HL-60 (cell line): ENCODE measurements at regions not wholly inside any gene's neighbourhood (a gene's known extent, or its start where the extent isn't known, plus 50 kb on each side); places are given as distances from the start of the nearest gene placed in this dataset.

Source experiments
- GABPA ChIP-seq: IDR thresholded peaks from 2 replicates; pipeline ENCODE4 v1.6.1; 2012; ENCODE audit warnings: low read depth
- POLR2AphosphoS5 ChIP-seq: IDR thresholded peaks from 2 replicates; pipeline ENCODE4 v1.6.1; 2012; ENCODE audit warnings: low read depth
- TF ChIP-seq, protein P1 (sequence below): IDR thresholded peaks from one replicate; pipeline ENCODE4 v1.5.1; 2011; ENCODE audit warnings: low read length, control low read depth, inconsistent platforms; ENCODE audit not compliant: insufficient read depth
- TF ChIP-seq, protein P2 (sequence below): IDR thresholded peaks from 2 replicates; pipeline ENCODE4 v1.6.1; 2012; ENCODE audit warnings: low read depth; ENCODE audit not compliant: insufficient replicate concordance

DNA sequence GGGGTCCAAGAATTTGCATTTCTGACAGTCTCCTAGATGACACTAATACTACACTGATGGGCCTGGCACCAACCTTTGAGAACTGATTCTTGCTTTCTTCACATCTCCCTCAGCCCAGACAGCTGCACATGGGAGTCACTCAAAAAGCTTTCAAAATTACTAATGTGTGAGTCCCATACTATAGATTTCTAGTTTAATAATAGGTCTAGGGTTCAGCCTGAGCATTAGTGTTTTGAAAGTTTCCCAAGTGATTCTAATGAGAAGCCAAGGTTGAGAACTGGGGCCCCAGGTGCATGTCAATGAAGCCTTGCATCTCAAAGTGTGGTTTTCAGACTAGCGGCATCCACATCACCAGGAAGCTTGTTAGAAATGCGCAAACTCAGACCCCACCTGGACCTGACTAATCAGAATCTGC is 159.9 kb upstream of the CMC1 start:
- TF ChIP-seq, protein P1, sequence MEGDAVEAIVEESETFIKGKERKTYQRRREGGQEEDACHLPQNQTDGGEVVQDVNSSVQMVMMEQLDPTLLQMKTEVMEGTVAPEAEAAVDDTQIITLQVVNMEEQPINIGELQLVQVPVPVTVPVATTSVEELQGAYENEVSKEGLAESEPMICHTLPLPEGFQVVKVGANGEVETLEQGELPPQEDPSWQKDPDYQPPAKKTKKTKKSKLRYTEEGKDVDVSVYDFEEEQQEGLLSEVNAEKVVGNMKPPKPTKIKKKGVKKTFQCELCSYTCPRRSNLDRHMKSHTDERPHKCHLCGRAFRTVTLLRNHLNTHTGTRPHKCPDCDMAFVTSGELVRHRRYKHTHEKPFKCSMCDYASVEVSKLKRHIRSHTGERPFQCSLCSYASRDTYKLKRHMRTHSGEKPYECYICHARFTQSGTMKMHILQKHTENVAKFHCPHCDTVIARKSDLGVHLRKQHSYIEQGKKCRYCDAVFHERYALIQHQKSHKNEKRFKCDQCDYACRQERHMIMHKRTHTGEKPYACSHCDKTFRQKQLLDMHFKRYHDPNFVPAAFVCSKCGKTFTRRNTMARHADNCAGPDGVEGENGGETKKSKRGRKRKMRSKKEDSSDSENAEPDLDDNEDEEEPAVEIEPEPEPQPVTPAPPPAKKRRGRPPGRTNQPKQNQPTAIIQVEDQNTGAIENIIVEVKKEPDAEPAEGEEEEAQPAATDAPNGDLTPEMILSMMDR: no peak
- TF ChIP-seq, protein P2, sequence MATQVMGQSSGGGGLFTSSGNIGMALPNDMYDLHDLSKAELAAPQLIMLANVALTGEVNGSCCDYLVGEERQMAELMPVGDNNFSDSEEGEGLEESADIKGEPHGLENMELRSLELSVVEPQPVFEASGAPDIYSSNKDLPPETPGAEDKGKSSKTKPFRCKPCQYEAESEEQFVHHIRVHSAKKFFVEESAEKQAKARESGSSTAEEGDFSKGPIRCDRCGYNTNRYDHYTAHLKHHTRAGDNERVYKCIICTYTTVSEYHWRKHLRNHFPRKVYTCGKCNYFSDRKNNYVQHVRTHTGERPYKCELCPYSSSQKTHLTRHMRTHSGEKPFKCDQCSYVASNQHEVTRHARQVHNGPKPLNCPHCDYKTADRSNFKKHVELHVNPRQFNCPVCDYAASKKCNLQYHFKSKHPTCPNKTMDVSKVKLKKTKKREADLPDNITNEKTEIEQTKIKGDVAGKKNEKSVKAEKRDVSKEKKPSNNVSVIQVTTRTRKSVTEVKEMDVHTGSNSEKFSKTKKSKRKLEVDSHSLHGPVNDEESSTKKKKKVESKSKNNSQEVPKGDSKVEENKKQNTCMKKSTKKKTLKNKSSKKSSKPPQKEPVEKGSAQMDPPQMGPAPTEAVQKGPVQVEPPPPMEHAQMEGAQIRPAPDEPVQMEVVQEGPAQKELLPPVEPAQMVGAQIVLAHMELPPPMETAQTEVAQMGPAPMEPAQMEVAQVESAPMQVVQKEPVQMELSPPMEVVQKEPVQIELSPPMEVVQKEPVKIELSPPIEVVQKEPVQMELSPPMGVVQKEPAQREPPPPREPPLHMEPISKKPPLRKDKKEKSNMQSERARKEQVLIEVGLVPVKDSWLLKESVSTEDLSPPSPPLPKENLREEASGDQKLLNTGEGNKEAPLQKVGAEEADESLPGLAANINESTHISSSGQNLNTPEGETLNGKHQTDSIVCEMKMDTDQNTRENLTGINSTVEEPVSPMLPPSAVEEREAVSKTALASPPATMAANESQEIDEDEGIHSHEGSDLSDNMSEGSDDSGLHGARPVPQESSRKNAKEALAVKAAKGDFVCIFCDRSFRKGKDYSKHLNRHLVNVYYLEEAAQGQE: no peak
- TF ChIP-seq POLR2AphosphoS5 (no peak), GABPA (no peak)
